GM18511 (cell line): ENCODE measurements at regions not wholly inside any gene's neighbourhood (a gene's known extent, or its start where the extent isn't known, plus 50 kb on each side); places are given as distances from the start of the nearest gene placed in this dataset.
"Not testable (repeated sequence)": the region's sequence is repeated elsewhere in the genome, so short reads cannot be mapped to it uniquely, and the experiment has no call there.

Experiments
- ATAC-seq: cut with Tn5 transposase; IDR thresholded peaks from one replicate; pipeline ENCODE4 v1.9.1; 2021; ENCODE audit warnings: mild to moderate bottlenecking, moderate library complexity; ENCODE audit not compliant: unreplicated experiment

DNA sequence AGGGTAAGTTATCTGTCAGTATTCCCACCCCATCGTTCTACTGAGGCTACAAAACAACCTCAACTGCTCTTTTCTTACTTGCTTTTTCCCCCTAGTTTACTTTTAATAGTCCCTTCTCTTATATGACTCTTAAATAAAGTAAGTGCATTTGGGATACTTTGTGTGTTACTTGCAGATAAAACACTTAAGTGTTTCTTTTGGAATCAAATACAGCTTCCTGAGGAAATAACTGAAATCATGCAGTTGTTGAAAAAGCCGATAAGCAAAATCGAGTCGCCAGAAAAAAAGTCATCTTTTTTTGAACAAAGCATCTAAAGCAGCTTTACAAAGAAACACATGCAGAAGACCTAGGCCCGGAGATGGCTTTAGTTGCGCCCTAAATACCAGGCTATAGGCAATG is 53.5 kb upstream of the EPB41L4A start:
- ATAC-seq = no peak

DNA sequence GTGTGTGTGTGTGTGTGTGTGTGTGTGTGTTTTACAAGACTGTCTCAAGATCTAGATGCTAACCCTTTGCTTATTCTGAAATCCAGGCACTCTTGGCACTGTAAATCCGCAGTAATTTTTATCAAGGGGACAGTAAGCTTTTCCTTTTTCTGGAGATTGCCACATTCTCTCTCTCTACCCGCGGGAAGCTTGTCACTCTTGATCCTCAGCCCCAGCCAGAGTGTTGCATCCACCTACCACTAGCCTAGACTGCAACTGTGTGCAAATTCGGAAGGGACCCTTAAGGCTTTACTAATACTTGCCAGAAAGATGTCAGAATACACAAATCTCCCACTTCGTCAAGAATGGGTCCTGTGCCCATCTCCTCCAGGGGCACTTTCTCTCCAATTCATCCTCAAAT is 54.9 kb upstream of the EPB41L4A start:
- no peak for ATAC-seq

DNA sequence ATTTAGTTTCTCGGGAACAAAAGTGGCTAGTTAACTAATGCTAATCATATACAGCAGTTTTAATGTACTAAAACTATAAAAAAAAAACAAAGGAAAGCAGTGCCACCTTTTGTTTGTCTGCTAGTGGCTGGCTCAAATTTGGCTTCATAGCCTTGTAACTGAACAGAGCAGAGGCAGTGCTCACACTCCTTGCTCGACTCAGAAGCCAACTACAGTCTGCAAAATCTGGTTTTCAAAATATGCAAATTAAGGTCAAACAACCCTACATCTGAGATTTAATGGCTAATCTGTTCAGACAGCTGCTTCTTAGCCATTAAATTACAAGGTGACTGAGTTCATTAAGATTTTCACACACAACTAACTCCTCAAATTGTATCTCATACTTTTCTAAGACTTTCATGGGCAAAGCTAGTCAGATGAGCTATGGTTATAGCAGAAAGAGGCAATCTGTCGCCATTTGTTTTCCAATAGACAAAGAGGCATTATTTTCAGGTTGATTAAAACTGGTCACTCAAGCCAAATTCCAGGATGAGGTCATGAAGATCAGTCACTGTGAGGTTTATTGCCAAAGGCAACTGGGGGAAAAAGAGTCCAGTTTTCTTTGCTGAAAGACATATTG is 56.8 kb upstream of the EPB41L4A start:
- no peak for ATAC-seq

DNA sequence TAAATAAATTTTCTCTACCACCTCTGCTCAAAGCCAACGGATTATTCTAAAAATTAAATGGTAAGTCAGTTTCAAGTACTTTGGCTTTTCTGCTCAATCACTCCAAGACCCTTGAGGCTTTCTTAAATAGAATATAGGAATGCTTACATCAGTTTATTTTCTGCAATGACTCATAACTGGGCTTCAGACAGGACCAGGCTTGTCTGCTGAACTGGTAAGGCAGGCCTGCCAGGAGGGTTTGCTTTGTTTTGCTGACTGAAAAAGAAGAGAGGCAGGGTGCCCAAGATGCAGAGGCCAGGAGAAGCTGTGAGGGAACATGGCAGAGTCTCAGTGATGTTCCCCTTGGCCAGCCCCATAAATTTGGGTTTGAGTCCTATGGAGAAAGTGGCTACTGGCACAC is 60.3 kb upstream of the EPB41L4A start:
- ATAC-seq = peak; percentile 74

DNA sequence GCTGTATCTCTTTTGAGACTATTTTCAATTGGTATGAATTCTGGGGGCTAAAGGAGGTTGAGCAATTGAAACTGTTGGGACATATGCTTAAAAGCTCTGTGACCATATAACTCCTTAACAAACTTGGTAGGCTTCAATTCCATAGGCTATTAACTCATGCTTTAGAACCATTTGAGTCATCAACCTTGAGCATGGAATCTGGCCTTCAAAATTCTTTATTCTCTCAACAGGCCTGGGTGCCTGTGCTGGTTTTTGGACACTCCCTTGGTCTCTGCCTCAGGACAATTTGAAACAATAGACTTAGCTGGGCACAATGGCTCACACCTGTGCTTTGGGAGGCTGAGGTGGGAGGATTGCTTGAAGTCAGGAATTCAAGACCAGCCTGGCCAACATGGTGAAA is 61.4 kb upstream of the EPB41L4A start:
- no peak for ATAC-seq

DNA sequence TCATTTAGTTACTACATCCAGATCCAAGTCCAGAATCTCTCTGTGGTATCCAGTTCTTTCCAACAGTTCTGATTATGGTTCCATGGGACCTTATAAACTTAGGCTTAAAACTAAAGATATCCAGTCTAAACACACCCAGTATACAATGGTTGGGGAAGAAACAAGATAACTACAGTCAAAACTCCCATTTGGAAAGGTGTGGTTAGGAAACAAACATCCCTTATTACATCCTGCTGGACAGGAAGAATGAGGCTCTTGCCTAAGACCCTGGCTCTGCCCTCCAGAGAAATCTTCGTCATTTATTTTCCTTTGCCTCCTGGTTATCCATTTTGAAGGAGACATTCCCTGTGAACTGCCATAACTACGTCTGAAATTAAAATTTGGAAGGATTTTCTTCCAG is 64.6 kb upstream of the EPB41L4A start:
- ATAC-seq = no peak

DNA sequence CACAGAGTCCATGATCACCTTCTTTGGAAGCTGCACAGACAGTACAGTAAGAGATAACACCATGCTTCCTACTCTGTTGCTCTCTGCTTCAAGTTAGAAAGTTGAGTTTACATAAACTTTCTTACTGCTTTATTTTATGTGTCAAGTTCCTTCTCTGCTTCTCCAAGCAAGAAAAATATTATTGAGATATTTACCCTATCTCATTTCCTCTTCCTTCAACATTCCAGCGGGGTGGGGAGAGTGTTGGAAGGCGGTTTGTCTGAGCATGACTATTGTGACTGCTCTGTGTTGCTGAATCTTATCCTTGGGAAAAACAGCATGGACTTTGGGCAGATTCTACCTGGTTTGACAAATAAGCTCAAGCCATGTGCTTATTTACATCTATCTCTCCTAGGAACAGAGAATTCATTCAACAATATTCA is 66.9 kb upstream of the EPB41L4A start:
- no peak for ATAC-seq

DNA sequence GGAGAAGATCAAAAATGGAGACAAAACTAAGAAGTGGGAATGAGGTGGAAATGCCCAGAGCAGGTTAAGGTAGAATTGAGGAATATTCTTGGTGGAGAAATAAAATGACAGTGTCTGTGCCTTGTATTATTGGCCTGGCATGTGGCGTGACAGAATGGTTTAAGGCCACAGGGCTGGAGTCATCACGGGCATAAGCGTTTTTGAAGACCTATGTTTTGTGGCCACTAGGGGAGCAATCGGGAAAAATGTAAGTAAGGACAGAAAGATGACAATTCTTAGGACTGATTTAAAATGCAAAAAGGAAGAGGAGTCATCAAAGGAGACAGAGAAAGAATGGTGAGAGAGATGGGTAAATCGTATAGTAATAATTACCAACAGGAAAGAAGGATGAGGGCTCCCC is 72.2 kb upstream of the EPB41L4A start:
- ATAC-seq = no peak

DNA sequence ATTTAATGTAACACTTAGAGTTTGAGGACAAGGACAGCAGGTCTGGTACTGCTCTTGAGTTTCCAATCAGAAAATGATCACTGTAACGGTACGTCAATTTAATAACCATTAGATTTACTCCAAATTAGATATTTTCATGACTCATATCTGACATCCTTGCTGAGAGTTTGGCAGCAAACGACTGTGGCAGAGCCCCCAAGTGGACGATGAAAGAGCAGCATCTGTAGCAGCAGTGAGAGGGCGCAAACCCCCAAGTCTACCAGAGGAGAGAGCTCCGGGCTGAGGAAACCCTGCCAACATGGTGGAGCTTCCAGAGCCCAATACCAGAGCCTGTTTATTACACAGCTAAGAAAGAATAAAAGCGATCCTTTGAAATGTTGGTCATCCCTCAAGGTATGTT is 73.2 kb upstream of the EPB41L4A start:
- peak; percentile 100 for ATAC-seq

DNA sequence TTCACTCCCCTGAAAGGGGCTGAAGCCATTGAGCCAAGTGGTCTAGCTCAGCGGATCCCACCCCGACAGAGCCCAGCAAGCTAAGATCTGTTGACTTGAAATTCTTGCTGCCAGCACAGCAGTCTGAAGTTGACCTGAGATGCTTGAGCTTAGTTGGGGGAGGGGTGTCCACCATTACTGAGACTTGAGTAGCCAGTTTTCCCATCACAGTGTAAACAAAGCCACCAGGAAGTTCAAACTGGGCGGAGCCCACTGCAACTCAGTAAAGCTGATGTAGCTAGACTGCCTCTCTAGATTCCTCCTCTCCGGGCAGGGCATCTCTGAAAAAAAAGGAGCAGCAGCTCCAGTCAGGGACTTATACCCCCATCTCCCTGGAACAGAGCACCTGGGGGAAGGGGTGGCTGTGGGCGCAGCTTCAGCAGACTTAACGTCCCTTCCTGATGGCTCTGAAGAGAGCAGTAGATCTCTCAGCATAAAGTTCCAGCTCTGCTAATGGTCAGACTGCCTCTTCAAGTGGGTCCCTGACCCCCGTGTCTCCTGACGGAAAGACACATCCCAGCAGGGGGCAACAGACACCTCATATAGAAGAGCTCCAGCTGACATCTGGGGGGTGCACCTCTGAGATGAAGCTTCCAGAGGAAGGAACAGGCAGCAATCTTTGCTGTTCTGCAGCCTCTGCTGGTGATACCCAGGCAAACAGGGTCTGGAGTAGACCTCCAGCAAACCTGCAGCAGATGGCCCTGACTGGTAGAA is 84.8 kb upstream of the EPB41L4A start:
- ATAC-seq = not testable (repeated sequence)

DNA sequence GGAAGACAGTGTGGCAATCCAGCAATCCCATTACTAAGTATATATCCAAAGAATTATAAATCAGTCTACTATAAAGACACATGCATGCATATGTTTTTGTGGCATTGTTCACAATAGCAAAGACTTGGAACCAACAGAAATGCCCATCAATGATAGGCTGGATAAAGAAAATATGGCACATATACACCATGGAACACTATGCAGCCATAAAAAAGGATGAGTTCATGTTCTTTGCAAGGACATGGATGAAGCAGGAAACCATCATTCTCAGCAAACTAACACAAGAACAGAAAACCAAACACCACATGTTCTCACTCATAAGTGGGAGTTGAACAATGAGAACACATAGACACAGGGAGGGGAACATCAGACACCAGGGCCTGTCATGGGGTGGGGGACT is 90.0 kb upstream of the EPB41L4A start:
- ATAC-seq = not testable (repeated sequence)

DNA sequence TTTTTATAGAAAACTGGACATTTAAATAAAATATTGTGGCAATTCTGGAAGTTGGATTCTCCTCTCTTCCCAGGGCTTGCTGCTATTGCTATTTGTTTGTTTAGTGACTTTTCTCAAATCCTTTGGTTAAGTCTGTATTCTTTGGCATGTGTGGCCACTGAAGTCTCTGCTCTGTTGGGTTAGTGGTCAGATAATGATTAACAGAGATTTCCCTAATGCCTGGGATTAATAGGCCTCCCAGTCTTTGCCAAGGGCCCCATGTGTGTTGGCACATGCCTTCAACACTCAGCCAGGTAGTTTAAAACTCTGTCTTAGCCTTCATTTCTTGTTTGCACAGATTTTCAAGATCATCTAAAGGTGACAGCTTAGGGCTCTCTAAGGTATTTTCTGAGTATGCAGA is 92.8 kb upstream of the EPB41L4A start:
- ATAC-seq = no peak

DNA sequence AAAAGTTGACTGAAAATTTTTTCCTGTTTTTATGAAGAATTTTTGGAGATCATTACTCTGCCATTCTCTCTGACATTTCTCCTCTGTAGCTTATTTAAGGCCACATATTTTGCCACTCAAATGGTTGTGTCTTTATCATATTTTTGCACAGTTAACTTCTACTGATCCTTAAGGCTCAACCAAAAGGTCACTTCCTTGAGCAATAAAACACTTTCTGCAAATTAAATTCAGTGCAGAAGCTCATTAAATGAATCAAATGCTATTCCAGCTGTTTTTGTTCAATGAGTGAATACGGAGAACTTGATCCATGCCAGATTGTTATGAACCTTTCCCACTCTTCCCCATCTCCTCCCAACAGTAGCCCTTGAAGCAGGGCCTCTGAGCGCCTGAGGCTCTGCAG is 93.8 kb upstream of the EPB41L4A start:
- no peak for ATAC-seq

DNA sequence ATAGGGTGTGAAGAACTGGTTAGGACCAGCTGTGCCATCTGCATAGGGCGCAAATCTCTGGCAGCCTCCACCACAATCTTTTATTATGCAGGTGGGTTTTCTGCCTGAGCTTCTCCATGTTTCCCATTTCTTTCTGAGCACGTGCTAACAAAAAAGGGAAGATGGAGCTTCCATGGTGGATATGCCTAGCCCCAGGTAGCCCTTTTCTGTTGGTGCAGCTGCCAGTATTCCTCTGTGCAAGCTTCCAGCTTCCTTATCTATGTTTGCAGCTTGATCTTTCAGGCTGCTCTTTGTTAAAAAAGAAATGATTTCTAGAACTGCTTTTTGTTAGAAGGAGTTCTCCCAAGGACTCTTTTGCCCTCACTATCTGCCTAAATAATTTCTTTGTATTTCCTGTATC is 95.0 kb upstream of the EPB41L4A start:
- ATAC-seq = no peak

DNA sequence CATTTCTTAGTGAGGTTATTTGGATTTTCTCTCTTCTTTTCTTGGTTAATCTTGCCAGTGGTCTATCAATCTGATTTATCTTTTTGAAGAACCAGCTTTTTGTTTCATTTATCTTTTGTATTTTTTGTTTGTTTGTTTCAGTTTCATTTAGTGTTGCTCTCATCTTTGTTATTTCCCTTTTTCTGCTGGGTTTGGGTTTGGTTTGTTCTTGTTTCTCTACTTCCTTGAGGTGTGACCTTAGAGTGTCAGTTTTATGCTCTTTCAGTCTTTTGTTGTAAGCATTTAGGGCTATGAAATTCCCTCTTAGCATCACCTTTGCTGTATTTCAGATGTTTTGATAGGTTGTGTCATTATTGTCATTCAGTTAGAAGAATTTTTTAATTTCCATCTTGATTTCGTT is 101.4 kb upstream of the EPB41L4A start:
- ATAC-seq = not testable (repeated sequence)

DNA sequence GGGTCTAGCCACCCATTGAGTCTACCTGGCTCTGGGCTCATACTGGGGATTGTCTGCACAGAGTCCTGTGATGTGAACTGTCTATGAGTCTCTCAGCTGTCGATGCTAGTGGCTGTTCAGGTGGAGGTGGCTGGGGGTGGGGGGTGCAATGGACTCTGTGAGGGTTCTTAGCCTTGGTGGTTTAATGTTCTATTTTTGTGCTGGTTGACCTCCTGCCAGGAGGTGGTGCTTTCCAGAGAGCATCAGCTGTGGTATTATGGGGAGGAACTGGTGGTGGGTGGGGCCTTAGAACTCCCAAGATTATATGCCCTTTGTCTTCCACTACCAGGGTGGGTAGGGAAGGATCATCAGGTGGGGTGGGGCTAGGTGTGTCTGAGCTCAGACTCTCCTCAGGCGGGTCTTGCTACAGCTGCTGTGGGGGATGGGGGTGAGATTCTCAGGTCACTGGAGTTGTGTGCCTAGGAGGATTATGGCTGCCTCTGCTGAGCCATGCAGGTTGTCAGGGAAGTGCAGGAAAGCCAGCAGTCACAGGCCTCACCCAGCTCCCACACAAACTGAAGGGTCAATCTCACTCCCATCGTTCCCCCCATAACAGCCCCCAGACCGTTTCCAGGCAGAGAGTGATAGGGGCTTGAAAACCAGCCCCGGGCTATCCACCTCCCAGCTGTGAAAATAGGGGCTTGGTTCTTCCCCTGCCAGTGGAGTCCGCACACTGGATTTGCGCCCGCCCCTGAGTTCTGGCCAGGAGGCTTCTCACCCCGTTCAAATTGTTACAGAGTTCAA is 104.0 kb upstream of the EPB41L4A start:
- ATAC-seq = peak; percentile 68

DNA sequence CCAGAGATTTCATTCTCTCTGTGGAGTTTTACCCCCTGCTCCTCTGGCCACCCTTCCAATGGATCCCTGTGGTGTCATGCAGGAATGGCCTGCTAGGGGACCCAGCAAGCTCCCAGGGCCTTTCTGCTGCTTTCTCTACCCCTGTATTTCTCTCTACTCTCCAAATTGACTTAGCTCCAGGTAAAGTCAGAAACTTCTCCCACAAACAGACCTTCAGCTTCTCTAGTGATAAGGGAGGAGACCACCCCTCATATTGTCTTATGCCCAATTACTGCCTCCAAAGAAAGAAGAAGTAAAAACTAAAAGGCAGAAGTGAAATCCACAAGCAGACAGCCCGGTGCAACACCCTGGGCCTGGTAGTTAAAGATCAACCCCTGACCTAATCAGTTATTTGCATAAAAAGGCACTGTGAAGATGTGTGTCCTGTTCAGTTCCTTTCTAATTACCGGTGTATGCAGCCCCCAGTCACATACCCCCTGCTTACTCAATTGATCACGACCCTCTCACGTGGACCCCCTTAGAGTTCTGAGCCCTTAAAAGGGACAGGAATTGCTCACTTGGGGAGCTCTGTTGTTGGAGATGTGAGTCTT is 104.7 kb upstream of the EPB41L4A start:
- peak; percentile 77 for ATAC-seq

DNA sequence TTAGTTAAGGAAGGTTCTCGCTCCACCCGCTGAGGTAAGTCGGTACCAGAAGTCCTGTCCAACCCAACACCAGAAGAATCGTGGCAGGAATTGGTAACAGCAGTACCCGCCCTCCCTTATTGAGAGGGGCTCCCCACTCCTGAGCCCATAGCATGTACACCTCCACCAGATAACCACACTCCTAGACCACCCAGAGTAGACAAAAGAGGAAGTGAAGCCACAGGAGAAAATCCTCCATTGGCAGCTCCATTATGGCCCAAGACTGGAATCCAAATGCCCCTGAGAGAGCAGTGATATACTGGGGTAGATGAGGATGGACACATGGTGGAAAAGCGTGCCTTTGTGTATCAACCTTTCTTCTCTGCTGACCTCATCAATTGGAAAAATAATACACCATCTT is 106.1 kb upstream of the EPB41L4A start:
- ATAC-seq = no peak

DNA sequence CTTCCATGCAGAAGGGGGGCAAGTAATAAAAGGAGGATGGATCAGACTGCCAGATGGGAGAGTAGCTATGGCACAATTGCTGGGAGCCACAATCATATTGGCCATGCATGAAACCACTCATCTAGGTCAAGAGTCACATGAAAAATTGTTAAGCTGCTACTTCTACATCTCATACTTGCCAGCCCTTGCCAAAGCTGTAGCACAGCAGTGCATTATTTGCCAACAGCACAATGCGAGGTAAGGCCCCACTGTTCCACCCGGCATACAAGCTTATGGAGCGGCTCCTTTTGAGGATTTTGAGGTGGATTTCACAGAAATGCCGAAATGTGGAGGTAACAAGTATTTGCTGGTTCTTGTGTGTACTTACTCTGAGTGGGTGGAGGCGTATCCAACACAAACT is 109.9 kb upstream of the EPB41L4A start:
- no peak for ATAC-seq

DNA sequence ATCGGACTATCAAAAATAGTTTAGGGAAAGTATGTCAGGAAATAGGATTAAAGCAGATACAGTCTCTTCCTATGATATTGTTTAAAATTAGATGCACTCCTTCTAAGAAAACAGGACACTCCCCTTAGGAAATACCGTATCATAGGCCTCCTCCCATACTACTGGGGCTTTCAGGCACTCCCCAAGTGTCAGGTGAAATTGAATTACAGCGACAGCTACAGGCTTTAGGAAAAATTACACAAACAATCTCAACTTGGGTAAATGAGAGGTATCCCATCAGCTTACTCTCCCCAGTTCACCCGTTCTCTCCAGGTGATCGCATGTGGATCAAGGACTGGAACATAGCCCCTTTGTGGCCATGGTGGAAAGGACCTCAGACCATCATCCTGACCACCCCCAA is 110.4 kb upstream of the EPB41L4A start:
- no peak for ATAC-seq

DNA sequence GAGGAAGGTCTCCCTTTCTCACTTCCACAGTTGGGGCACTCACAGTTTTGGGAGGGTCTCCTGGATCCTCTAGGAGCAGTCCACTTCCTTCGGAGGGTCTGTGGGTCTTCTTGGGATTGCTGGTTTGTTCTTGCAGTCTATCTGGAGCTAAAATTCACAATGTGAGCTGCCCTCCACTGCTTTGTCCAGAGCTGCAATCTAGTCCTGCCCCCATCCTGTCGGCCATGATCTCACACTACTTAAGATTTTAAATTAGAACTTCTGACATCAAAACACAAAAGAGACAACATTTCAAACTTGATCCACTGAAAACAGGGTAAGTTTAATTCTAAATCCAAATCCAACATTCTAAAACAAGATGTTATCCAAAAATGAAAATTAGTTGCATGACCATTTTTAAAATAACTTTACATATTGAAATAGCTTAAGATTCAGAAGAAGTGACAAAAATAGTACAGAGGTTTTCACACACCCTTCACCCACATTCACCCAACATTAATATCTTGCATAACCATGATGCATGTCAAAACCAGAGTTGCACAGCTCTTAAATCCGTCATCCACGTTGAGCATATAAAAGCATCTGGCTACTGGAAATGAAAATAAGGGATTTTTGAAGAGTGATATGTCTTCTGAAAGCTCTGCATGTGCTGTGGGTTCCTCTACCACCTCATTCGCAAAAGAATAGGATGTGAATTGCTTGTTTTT is 113.7 kb upstream of the EPB41L4A start:
- ATAC-seq = peak; percentile 39
